Fibroblast of the aortic adventitia (primary cell): ENCODE measurements at regions not wholly inside any gene's neighbourhood (a gene's known extent, or its start where the extent isn't known, plus 50 kb on each side); places are given as distances from the start of the nearest gene placed in this dataset.
A peak's percentile ranks its signal among the peaks of the same experiment; 100 is the strongest.
"Not testable (repeated sequence)": the region's sequence is repeated elsewhere in the genome, so short reads cannot be mapped to it uniquely, and the experiment has no call there.

Experiments used
- DNase-seq: peaks from one replicate; pipeline ENCODE4 v3.0.0-alpha.2; 2010; ENCODE audit warnings: low read depth
- H3K4me3 ChIP-seq: 2 replicates; pipeline ENCODE4 v1.5.1; 2011; ENCODE audit warnings: low read depth, mild to moderate bottlenecking, control low read depth, low read length, moderate library complexity
- TF ChIP-seq, protein P1 (sequence below): IDR thresholded peaks from 2 replicates; pipeline ENCODE4 v1.5.1; 2011; ENCODE audit warnings: mild to moderate bottlenecking, low read length, control low read depth, inconsistent platforms; ENCODE audit not compliant: insufficient read depth

DNA sequence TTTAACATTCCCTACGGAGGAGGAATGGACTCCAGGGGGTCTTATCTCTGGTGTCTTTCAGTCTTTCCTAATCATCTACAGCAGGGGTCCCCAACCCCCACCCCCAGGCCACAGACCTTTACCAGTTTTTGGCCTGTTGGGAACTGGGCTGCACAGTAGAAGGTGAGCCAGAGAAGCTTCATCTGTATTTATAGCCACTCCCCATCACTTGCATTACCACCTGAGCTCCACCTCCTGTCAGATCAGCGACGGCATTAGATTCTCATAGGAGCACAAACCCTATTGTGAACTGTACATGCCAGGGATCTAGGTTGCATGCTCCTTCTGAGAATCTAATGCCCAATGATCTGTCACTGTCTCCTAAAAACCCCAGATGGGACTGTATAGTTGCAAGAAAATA, 120.0 kb upstream of the TMTC4 start:
- no peak overlapping the region for H3K4me3 ChIP-seq
- TF ChIP-seq, protein P1, sequence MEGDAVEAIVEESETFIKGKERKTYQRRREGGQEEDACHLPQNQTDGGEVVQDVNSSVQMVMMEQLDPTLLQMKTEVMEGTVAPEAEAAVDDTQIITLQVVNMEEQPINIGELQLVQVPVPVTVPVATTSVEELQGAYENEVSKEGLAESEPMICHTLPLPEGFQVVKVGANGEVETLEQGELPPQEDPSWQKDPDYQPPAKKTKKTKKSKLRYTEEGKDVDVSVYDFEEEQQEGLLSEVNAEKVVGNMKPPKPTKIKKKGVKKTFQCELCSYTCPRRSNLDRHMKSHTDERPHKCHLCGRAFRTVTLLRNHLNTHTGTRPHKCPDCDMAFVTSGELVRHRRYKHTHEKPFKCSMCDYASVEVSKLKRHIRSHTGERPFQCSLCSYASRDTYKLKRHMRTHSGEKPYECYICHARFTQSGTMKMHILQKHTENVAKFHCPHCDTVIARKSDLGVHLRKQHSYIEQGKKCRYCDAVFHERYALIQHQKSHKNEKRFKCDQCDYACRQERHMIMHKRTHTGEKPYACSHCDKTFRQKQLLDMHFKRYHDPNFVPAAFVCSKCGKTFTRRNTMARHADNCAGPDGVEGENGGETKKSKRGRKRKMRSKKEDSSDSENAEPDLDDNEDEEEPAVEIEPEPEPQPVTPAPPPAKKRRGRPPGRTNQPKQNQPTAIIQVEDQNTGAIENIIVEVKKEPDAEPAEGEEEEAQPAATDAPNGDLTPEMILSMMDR: no peak
- DNase-seq: no peak

GRCh38 chr13:100790405-100790804, 115.8 kb upstream of the TMTC4 start:
- no peak for DNase-seq
- H3K4me3 ChIP-seq: no peak overlapping the region
- TF ChIP-seq, protein P1: no peak

GRCh38 chr13:100789968-100790367, 115.4 kb upstream of the TMTC4 start:
- H3K4me3 ChIP-seq: no peak overlapping the region
- TF ChIP-seq, protein P1: no peak
- peak; percentile 4 for DNase-seq

GRCh38 chr13:100789481-100789880, 114.9 kb upstream of the TMTC4 start:
- peak; percentile 51 for DNase-seq
- TF ChIP-seq, protein P1: no peak
- H3K4me3 ChIP-seq: no peak overlapping the region

DNA sequence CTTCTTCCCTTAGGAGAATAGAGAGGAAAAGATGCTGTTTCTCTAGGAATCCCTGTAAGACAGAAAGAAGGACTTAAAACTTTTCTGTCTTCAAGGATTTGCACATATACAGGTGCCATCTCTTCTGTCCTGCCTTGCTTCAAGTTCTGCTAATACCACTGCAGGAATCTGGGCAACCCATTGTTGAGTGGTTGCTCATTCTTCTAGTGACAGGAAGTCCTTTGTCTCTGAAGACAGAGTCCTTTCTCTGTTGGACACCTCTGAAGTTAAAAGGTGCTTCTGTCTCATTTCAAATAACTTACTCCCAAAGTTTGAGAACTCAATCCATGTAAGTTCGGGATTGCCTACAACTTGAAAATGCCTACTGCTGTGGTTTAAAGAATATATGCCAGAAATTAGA, 114.4 kb upstream of the TMTC4 start:
- H3K4me3 ChIP-seq: no peak overlapping the region
- DNase-seq: no peak
- TF ChIP-seq, protein P1: no peak

DNA sequence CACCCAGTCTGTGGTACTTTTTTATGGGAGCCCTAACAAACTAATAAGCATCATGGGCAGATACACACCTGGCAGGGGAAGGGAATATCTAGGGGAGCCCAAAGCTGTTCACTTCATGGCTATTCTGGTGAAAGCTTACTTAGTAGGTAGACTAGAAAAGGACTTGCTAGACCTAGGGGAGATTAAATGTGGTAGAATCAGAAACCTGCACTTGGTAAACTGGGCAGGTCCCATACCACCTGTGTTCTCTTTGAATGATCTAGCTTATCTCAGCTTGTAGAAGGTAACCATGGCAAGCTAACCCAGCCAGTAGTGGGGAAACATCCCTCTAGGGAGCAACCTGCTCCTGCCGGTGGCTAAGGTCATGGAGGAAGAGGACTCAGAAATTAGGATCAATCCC, 113.9 kb upstream of the TMTC4 start:
- DNase-seq: no peak
- TF ChIP-seq, protein P1: no peak
- H3K4me3 ChIP-seq: no peak overlapping the region

GRCh38 chr13:100787899-100788298, 113.3 kb upstream of the TMTC4 start:
- H3K4me3 ChIP-seq: no peak overlapping the region
- TF ChIP-seq, protein P1: no peak
- no peak for DNase-seq

DNA sequence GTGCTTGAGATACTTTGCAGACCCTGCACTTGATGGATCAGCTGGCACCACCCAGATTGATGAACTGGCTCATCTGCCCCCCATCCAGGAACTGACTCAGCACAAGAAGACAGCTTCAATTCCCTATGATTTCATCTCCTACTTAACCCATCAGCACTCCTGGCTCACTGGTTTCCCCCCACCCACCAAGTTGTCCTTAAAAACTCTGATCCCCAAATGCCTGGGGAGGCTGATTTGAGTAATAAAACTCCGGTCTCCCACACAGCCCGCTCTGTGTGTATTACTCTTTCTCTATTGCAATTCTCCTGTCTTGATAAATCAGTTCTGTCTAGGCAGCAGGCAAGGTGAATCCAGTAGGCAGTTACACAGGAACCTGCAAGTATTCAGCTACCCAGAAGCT, 102.1 kb upstream of the TMTC4 start:
- not testable (repeated sequence) for H3K4me3 ChIP-seq, DNase-seq
